Lower lobe of right lung (tissue), 2 donors: ENCODE measurements at regions not wholly inside any gene's neighbourhood (a gene's known extent, or its start where the extent isn't known, plus 50 kb on each side); places are given as distances from the start of the nearest gene placed in this dataset.
"Not testable (repeated sequence)": the region's sequence is repeated elsewhere in the genome, so short reads cannot be mapped to it uniquely, and the experiment has no call there.

Experiments
- ATAC-seq, 2 donors: fragments of 200-7000 bp; cut with Tn5 transposase; one replicate each; pipeline ENCODE4 v1.9.1; 2020 to 2022; ENCODE audit warnings: mild to moderate bottlenecking in 2 of 2, moderate library complexity in 2 of 2
- DNase-seq: peaks from one replicate; pipeline ENCODE4 v3.0.0-alpha.2; 2020
- H3K27ac ChIP-seq: fragments of 200-600 bp; one replicate; pipeline ENCODE4 v1.8.0; 2022
- H3K27me3 ChIP-seq: fragments of 200-600 bp; one replicate; pipeline ENCODE4 v1.8.0; 2022; ENCODE audit warnings: low read depth
- H3K36me3 ChIP-seq: fragments of 200-600 bp; one replicate; pipeline ENCODE4 v1.8.0; 2022; ENCODE audit warnings: mild to moderate bottlenecking
- H3K4me1 ChIP-seq: fragments of 200-600 bp; one replicate; pipeline ENCODE4 v1.8.0; 2022
- H3K4me3 ChIP-seq: fragments of 200-600 bp; one replicate; pipeline ENCODE4 v1.8.0; 2022; ENCODE audit warnings: mild to moderate bottlenecking
- H3K9me3 ChIP-seq: fragments of 200-600 bp; one replicate; pipeline ENCODE4 v1.8.0; 2022
- CTCF ChIP-seq: fragments of 200-600 bp; IDR thresholded peaks from one replicate; pipeline ENCODE4 v1.8.0; 2022; ENCODE audit warnings: antibody characterized with exemption, mild to moderate bottlenecking
- intact Hi-C: fragments of 100-400 bp; cut with DNase I; formaldehyde crosslinking; loops from one replicate; pipeline ENCODE4 v1.11.0; 2022
- donor health status: DM: no; HTN: yes; CAD: no; lungs with severe emphysema.

GRCh38 chr5:9761706-9762105, 131.6 kb upstream of the TAS2R1 start:
- Histone ChIP-seq H3K9me3 (no peaks in the 10 kb centered on the region), H3K4me1 (no peaks in the 10 kb centered on the region), H3K27me3 (no peaks in the 10 kb centered on the region), H3K27ac (no peak overlapping the region), H3K36me3 (no peaks in the 10 kb centered on the region), H3K4me3 (no peak overlapping the region)
- DNase-seq (no peak), ATAC-seq (no peak)
- TF ChIP-seq CTCF, result no peak
- intact Hi-C loops, result no loop called here

- DNase-seq, H3K9me3 ChIP-seq, H3K27me3 ChIP-seq, H3K27ac ChIP-seq, H3K4me3 ChIP-seq, H3K4me1 ChIP-seq, H3K36me3 ChIP-seq, ATAC-seq, intact Hi-C loops: not testable (repeated sequence)
Measured at GRCh38 chr5:9752670-9753069, 122.5 kb upstream of the TAS2R1 start.

- Histone ChIP-seq H3K4me1 (no peaks in the 10 kb centered on the region), H3K4me3 (no peak overlapping the region), H3K27ac (no peak overlapping the region), H3K27me3 (no peaks in the 10 kb centered on the region), H3K9me3 (no peaks in the 10 kb centered on the region), H3K36me3 (no peaks in the 10 kb centered on the region)
- ATAC-seq (no peak), DNase-seq (no peak)
- no peak for TF ChIP-seq CTCF
- intact Hi-C loops, result no loop called here
Measured at GRCh38 chr5:9743507-9743906, 113.4 kb upstream of the TAS2R1 start.

- Histone ChIP-seq H3K9me3 (no peaks in the 10 kb centered on the region), H3K27me3 (no peaks in the 10 kb centered on the region), H3K27ac (no peak overlapping the region), H3K4me3 (no peak overlapping the region), H3K4me1 (no peaks in the 10 kb centered on the region), H3K36me3 (no peaks in the 10 kb centered on the region)
- intact Hi-C loops, result no loop called here
- no peak for TF ChIP-seq CTCF
- DNase-seq, result no peak
- ATAC-seq, result no peak
Measured at GRCh38 chr5:9742848-9743247, 112.7 kb upstream of the TAS2R1 start.

GRCh38 chr5:9739135-9739534, 109.0 kb upstream of the TAS2R1 start:
- H3K4me3 ChIP-seq, result no peak overlapping the region
- no peaks in the 10 kb centered on the region for H3K9me3 ChIP-seq
- no peak for ATAC-seq
- intact Hi-C loops, result no loop called here
- no peaks in the 10 kb centered on the region for H3K4me1 ChIP-seq
- DNase-seq, result no peak
- H3K36me3 ChIP-seq, result no peaks in the 10 kb centered on the region
- H3K27me3 ChIP-seq, result no peaks in the 10 kb centered on the region
- no peak for TF ChIP-seq CTCF
- H3K27ac ChIP-seq, result no peak overlapping the region

- TF ChIP-seq CTCF, result no peak
- Histone ChIP-seq H3K36me3 (no peaks in the 10 kb centered on the region), H3K27me3 (no peaks in the 10 kb centered on the region), H3K4me3 (no peak overlapping the region), H3K9me3 (no peaks in the 10 kb centered on the region), H3K4me1 (no peaks in the 10 kb centered on the region), H3K27ac (no peak overlapping the region)
- DNase-seq (no peak), ATAC-seq (no peak)
- intact Hi-C loops, result no loop called here
Measured at GRCh38 chr5:9737265-9737664, 107.1 kb upstream of the TAS2R1 start.
